ENCODE measurements at regions not wholly inside any gene's neighbourhood (a gene's known extent, or its start where the extent isn't known, plus 50 kb on each side); places are given as distances from the start of the nearest gene placed in this dataset.

DNA sequence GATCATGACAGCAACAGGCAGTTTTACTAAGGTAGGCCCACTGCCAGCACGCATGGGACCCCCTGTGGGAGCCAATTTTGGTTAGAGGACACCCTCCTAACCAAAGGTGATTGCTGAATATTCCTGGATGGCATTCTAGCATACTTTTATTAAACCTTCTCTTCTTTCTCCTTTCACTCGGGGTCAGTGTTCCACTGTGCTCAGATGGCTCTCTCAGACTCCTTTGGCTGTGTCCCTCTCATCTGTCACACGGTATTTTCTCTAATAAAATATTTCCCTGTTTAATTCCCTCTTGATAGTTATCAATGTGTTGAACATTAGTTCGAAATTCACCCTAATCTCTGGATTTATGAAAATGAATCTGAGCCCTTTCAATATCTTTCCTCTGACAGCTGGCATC, 1315.3 kb downstream of the FSTL5 start:
- no peak for DNase-seq (ENCODE audit: low spot score)
- Mint-ChIP-seq H3K9me3 (peaks cover 17% of the 10 kb centered on the region), H3K4me1 (ENCODE audit: low read depth in 2 of 2) (no peaks in the 10 kb centered on the region), H3K36me3 (no peaks in the 10 kb centered on the region), H3K27ac (no peak overlapping the region), H3K27me3 (no peaks in the 10 kb centered on the region), H3K4me3 (no peak overlapping the region)
- ATAC-seq, result no peak

DNA sequence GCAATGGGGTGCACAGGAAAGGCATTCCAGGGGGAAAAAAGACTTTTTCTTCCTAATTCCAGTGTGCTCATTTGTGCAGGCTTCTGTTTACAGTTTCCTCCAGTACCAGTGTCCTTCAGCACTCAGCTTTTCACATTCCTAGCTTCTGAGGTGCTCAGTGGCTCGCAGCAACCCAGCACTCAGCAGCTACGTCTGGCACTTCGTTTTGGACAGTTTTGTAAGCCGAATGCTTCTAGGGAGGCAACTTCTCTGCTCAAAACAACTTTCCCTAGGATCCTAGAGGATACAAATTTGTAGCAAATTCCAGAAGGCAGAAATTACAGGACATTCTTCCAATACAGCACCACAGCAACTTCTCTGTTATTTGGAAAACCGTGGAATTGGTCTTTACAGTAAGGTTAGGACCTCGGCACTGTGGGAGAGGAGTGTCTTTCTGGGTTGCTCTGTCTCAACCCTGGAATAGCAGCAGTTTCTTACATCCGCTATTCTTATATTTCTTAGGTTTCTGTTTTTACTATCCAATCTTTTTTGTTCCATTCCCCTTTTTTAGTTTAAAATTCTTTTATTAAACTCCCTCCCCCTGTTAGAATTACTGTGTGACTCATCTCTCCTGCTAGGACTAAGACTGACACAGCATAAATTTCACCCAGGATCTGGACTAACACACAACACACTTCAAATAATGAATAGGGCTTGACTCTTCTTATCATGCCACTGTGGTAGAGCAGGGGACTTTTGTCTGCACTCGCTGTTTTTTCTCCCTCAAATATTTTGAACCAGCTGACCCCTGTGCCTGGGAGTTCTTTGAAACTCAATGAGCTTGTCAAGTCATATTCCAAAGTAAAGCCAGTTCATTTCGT, 1314.7 kb downstream of the FSTL5 start:
- no peaks in the 10 kb centered on the region for H3K36me3 Mint-ChIP-seq
- H3K4me1 Mint-ChIP-seq (ENCODE audit: low read depth in 2 of 2), result no peaks in the 10 kb centered on the region
- no peak for DNase-seq (ENCODE audit: low spot score)
- no peaks in the 10 kb centered on the region for H3K27me3 Mint-ChIP-seq
- no peak for ATAC-seq
- H3K9me3 Mint-ChIP-seq, result peaks cover 12% of the 10 kb centered on the region
- no peak overlapping the region for H3K27ac Mint-ChIP-seq
- H3K4me3 Mint-ChIP-seq, result no peak overlapping the region

DNA sequence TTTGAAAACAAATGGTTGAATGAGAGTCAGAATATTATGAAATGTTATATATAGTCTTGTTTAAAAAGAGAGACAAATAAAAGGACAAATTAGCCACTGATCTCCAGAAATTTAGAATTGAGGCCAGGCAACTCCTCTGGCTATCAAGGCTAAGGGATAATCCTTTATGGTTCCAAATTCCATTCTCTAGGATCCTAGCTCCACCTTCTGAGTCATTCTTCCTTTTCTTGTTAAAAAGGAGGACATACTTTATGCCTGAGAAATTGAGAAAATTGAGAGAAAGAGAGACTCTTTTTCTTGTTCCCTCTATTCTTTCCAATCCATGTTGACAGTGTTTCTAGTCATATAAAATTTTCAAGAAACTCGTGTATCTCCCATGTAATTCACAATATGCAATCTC, 1299.5 kb downstream of the FSTL5 start:
- DNase-seq (ENCODE audit: low spot score) (no peak), ATAC-seq (no peak)
- H3K27ac Mint-ChIP-seq, result no peak overlapping the region

DNA sequence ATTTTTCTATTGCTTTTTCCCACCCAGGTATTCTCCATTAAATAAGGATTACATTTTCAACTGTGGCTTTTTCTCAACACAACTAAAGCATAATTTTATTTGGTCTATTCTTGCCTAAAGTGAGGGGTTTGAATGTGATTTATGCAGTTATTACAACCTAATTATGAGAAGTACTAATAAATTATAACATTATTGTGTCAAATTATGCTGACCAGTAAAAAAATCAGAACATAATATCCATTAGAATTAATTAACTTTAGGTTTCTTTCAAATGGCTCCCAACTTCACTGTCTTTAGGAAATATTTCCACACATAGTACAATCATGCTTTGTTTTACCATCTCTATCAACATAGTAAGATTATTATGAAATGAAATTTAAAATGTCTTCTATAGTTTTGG, 1293.9 kb downstream of the FSTL5 start:
- Mint-ChIP-seq H3K36me3 (peaks cover 8% of the 10 kb centered on the region), H3K4me1 (ENCODE audit: low read depth in 2 of 2) (no peaks in the 10 kb centered on the region), H3K4me3 (no peak overlapping the region), H3K27me3 (no peaks in the 10 kb centered on the region), H3K9me3 (peaks cover 4% of the 10 kb centered on the region), H3K27ac (no peak overlapping the region)
- no peak for DNase-seq (ENCODE audit: low spot score)
- ATAC-seq, result no peak

More for the DNA sequence above, 1299.5 kb downstream of the FSTL5 start:
- no peaks in the 10 kb centered on the region for H3K4me1 Mint-ChIP-seq (ENCODE audit: low read depth in 2 of 2)
- H3K9me3 Mint-ChIP-seq, result peaks cover 7% of the 10 kb centered on the region
- peaks cover 2% of the 10 kb centered on the region for H3K36me3 Mint-ChIP-seq
- no peaks in the 10 kb centered on the region for H3K27me3 Mint-ChIP-seq
- H3K4me3 Mint-ChIP-seq, result no peak overlapping the region

DNA sequence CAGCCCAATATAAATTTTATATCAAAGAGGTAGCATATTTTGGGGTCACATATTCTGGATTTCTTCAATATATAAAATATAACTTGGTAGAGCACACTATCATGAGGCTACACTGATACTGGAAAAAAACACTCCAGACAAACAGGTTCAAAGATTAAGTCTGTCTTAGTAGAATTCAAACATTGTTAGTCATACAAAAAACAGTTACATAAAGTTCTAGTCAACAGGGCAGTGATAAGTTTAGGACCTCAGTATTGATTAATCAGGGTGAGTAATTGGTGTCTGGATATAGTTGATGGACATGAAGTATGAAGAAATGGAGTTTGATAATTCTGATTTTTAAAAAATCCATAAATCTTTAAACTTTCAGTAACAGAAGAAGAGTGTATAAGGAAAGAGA, 1291.3 kb downstream of the FSTL5 start:
- H3K9me3 Mint-ChIP-seq, result peaks cover 8% of the 10 kb centered on the region
- H3K4me3 Mint-ChIP-seq, result no peak overlapping the region
- ATAC-seq (no peak), DNase-seq (ENCODE audit: low spot score) (no peak)
- no peaks in the 10 kb centered on the region for H3K4me1 Mint-ChIP-seq (ENCODE audit: low read depth in 2 of 2)
- H3K36me3 Mint-ChIP-seq, result peaks cover 11% of the 10 kb centered on the region
- H3K27me3 Mint-ChIP-seq, result no peaks in the 10 kb centered on the region
- no peak overlapping the region for H3K27ac Mint-ChIP-seq

DNA sequence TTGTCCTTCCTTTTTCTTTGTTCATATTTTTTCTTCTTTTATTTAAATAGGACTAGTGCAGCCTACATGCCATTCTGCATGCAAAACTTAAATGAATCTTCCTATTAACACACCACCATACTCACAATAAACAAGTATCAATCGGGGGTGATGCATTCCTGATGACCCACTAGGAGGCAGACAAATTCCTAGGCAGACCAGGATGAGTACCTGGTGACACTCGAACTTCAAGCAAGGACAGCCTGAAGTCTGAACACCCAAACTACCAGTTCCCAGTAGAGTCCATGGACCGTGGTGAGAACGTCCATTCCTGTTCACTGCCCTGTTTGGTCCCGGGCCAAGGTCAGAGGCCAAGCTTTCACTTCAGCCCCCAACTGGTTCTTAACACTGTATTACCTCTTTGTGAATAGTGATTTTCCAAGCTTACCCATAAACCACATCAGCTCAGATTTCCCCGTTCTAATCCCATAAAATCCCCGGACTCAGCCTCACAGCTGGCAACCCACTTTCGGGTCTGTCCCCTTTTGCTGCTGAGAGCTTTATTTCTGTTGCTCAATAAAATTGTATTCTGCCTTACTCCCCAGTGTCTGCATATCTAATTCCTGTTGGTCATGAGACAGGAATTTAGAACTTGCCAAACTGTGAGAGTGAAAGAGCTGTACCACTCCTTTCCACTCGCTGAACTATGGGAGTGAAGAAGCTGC, 1286.6 kb downstream of the FSTL5 start:
- no peaks in the 10 kb centered on the region for H3K4me1 Mint-ChIP-seq (ENCODE audit: low read depth in 2 of 2)
- peaks cover 4% of the 10 kb centered on the region for H3K36me3 Mint-ChIP-seq
- no peaks in the 10 kb centered on the region for H3K27me3 Mint-ChIP-seq
- peaks cover 10% of the 10 kb centered on the region for H3K9me3 Mint-ChIP-seq
- no peak overlapping the region for H3K27ac Mint-ChIP-seq
- DNase-seq (ENCODE audit: low spot score), result no peak
- no peak for ATAC-seq
- H3K4me3 Mint-ChIP-seq, result no peak overlapping the region

DNA sequence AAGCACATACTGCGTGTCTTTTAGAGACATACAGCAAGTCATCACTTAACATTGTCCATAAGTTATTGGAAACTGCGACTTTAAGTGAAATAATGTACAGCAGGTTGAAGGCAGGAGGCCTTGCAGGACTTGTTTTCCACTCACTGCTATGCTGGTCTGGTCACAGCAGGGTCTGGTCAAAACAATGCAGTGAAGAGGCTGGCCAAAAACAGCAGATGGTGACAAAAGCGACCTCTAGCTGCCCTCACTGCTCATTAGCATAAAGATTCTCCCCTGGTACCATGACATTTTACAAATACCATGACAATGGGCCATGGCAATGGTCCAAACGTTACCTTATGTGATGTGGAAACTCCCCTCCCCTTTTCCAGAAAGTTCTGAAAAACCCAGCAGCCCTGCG, 1283.6 kb downstream of the FSTL5 start:
- H3K36me3 Mint-ChIP-seq, result peaks cover 4% of the 10 kb centered on the region
- peaks cover 6% of the 10 kb centered on the region for H3K9me3 Mint-ChIP-seq
- no peaks in the 10 kb centered on the region for H3K27me3 Mint-ChIP-seq
- DNase-seq (ENCODE audit: low spot score) (no peak), ATAC-seq (no peak)
- H3K4me1 Mint-ChIP-seq (ENCODE audit: low read depth in 2 of 2), result no peaks in the 10 kb centered on the region
- no peak overlapping the region for H3K4me3 Mint-ChIP-seq
- no peak overlapping the region for H3K27ac Mint-ChIP-seq

DNA sequence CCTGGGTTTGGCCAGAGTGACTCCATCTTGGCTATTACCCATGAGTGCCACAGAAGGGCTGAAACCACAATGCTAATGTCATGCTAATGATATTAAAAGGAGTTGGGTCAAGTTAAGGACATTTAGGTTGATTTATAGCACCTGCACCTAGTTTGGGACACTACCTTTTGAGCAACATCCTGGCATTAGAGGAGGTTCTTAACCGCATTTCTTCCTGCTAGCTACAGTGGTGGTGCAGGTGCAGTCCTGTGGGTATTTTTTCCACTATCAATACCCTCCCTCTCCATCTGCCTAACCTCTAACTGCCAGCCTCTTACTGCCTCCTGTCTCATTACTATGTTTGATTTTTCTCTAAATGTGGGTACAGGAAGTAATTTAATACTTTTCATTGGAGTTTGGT, 1276.1 kb downstream of the FSTL5 start:
- Mint-ChIP-seq H3K36me3 (peaks cover 5% of the 10 kb centered on the region), H3K4me1 (ENCODE audit: low read depth in 2 of 2) (no peaks in the 10 kb centered on the region), H3K27ac (no peak overlapping the region), H3K4me3 (no peak overlapping the region), H3K27me3 (no peaks in the 10 kb centered on the region), H3K9me3 (peaks cover 7% of the 10 kb centered on the region)
- DNase-seq (ENCODE audit: low spot score) (no peak), ATAC-seq (no peak)

DNA sequence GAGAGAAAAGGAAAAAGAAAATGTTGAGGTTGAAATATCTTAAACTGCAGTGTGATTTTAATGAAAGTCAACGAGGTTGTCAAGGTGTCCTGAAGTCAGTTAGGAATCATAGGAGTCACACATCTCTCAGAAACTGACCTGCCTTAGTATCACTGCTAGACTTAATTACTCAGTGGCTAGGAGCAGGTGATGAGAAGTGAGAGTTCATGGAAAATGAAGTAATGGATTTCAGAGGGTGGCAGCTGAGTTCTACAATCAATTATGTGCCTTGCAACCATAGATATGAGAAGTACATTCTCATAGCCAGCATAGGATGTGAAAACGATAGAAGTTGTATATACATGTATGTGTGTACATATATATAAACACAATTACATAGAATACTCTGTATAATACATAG, 1269.7 kb downstream of the FSTL5 start:
- Mint-ChIP-seq H3K27ac (no peak overlapping the region), H3K4me1 (ENCODE audit: low read depth in 2 of 2) (no peaks in the 10 kb centered on the region), H3K36me3 (peaks cover 5% of the 10 kb centered on the region), H3K9me3 (peaks cover 8% of the 10 kb centered on the region), H3K4me3 (no peak overlapping the region), H3K27me3 (no peaks in the 10 kb centered on the region)
- no peak for ATAC-seq
- DNase-seq (ENCODE audit: low spot score), result no peak

DNA sequence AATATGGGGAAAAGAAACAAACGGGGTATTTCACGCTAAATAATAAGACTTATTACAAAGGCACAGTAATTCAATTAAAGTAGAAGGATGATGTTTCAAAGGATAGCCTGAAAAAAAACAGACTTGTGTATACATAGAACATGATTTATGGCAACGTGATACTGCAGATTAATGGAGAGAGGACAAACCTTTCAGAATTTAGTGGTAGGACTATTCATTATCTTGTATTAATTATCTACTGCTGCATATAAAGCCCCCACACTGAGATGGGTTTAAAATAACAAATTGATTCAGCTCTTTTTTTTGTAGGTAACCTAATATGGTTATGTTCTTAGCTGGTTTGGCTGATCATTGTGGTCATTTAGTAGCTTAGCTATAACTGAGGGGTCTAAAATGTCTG, 1269.0 kb downstream of the FSTL5 start:
- no peak for ATAC-seq
- peaks cover 8% of the 10 kb centered on the region for H3K9me3 Mint-ChIP-seq
- no peaks in the 10 kb centered on the region for H3K27me3 Mint-ChIP-seq

DNA sequence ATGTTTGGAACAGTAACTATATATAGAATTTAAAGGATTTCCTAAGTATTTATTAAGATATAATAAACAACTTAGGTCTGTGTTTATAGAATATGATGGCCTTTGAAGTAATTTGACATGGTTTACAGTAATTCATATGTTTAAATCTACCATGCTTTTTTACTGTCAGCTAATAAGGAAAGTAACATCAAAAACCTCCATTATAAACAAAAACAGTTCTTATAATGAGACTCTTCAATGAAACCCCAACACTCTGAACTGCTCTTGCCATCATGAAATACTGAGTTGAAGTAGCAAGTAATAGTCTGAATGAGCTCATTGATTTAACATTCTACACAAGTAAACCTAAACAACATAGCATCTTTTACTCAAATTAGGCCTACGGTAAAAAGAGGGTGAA, 1236.5 kb downstream of the FSTL5 start:
- ATAC-seq (no peak), DNase-seq (ENCODE audit: low spot score) (no peak)
- no peaks in the 10 kb centered on the region for H3K36me3 Mint-ChIP-seq
- no peak overlapping the region for H3K4me3 Mint-ChIP-seq
- H3K27ac Mint-ChIP-seq, result no peak overlapping the region
- H3K9me3 Mint-ChIP-seq, result peaks cover 10% of the 10 kb centered on the region
- no peaks in the 10 kb centered on the region for H3K4me1 Mint-ChIP-seq (ENCODE audit: low read depth in 2 of 2)
- no peaks in the 10 kb centered on the region for H3K27me3 Mint-ChIP-seq

More for the DNA sequence above, 1269.0 kb downstream of the FSTL5 start:
- no peaks in the 10 kb centered on the region for H3K4me1 Mint-ChIP-seq (ENCODE audit: low read depth in 2 of 2)
- H3K27ac Mint-ChIP-seq, result no peak overlapping the region
- no peak overlapping the region for H3K4me3 Mint-ChIP-seq
- H3K36me3 Mint-ChIP-seq, result peaks cover 5% of the 10 kb centered on the region
- DNase-seq (ENCODE audit: low spot score), result no peak

DNA sequence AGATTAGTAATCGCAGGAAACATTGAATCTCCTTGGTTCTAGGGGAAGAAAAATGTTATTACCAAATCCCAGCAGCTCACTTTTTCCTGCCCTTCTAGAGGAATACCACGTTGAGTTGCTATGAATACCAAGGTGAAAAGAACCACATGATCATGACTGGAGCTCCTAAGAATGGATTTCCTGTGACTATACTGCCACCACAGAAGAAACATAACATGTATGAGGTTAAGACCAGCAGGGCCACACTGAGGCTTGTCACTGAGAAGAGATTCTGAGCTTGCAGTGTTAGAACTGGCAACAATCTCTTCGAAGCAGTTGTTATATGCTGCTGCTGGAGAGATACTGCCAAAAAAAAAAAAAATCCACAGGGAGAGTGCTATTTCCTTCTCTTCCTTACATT, 1235.3 kb downstream of the FSTL5 start:
- Mint-ChIP-seq H3K4me3 (no peak overlapping the region), H3K36me3 (no peaks in the 10 kb centered on the region), H3K4me1 (ENCODE audit: low read depth in 2 of 2) (no peaks in the 10 kb centered on the region), H3K27me3 (no peaks in the 10 kb centered on the region), H3K27ac (no peak overlapping the region), H3K9me3 (peaks cover 10% of the 10 kb centered on the region)
- ATAC-seq (no peak), DNase-seq (ENCODE audit: low spot score) (no peak)

DNA sequence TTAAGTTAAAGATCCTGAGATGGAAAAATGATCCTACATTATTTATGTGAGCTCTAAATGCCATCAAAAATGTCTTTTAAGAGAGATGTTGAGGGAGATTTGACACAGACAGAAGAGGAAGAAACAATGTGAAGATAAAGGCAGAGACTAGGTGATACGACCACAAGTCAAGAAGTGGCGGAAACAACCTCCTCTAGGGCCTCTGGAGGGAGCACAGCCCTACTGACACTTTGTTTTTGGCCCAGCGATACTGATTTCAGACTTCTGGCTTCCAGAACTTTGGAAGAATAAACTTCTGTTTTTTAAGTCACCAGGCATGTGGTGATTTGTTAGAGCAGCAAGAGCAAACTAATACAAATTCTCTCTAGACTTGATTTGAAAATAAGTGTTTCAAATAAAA, 1216.1 kb downstream of the FSTL5 start:
- no peaks in the 10 kb centered on the region for H3K36me3 Mint-ChIP-seq
- ATAC-seq, result no peak
- H3K9me3 Mint-ChIP-seq, result no peaks in the 10 kb centered on the region
- no peaks in the 10 kb centered on the region for H3K27me3 Mint-ChIP-seq
- H3K4me1 Mint-ChIP-seq (ENCODE audit: low read depth in 2 of 2), result no peaks in the 10 kb centered on the region
- H3K4me3 Mint-ChIP-seq, result no peak overlapping the region
- no peak overlapping the region for H3K27ac Mint-ChIP-seq
- DNase-seq (ENCODE audit: low spot score), result no peak

DNA sequence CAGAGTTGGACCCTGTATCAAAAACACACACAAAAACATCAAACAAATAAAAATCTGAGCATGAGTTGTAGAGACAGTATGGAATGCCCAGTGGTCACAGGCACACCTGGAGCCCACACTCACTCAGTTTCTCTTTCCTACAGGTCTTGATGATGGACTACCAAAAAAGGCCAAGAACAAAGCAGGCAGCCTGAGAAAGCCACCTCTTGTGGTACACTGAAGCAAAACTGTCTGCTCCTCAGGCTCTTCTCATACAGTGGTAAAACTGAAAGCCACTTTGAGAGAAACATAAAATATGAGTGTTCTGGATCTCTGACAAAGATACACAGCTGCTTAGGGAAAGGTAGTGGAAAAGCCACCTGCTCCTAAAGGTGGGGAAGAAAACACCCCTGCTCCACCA, 1206.9 kb downstream of the FSTL5 start:
- Mint-ChIP-seq H3K27ac (no peak overlapping the region), H3K4me1 (ENCODE audit: low read depth in 2 of 2) (no peaks in the 10 kb centered on the region), H3K27me3 (no peaks in the 10 kb centered on the region), H3K36me3 (peaks cover 8% of the 10 kb centered on the region), H3K4me3 (no peak overlapping the region), H3K9me3 (peaks cover 6% of the 10 kb centered on the region)
- DNase-seq (ENCODE audit: low spot score), result no peak
- ATAC-seq, result no peak

Data from natural killer cell treated with Interleukin-12 subunit alpha and Interleukin-12 subunit beta and Interleukin-15 and Interleukin-18, amount 100 ng/mL, for 72 hours (primary cell).